Neural progenitor cell (in vitro differentiated cells): ENCODE measurements at regions not wholly inside any gene's neighbourhood (a gene's known extent, or its start where the extent isn't known, plus 50 kb on each side); places are given as distances from the start of the nearest gene placed in this dataset.

ENCODE experiments used
- DNase-seq: peaks from one replicate; pipeline ENCODE4 v3.0.0-alpha.2; 2016; ENCODE audit warnings: low spot score
- H2AFZ ChIP-seq: fragments of 200-600 bp; sonication (generic); replicated peaks from 2 replicates; pipeline ENCODE4 v1.6.1; 2016; ENCODE audit warnings: antibody characterized with exemption
- H3F3A ChIP-seq: fragments of 200-600 bp; sonication (generic); 2 replicates; pipeline ENCODE4 v1.6.1; 2016; ENCODE audit warnings: antibody characterized with exemption, low read depth
- H3K27ac ChIP-seq: fragments of 200-600 bp; sonication (generic); 2 replicates; pipeline ENCODE4 v1.5.1; 2016; ENCODE audit warnings: mild to moderate bottlenecking
- H3K27me3 ChIP-seq: fragments of 200-600 bp; sonication (generic); 2 replicates; pipeline ENCODE4 v1.6.1; 2016; ENCODE audit warnings: mild to moderate bottlenecking, moderate library complexity
- H3K36me3 ChIP-seq: fragments of 200-600 bp; sonication (generic); 2 replicates; pipeline ENCODE4 v1.5.1; 2016
- H3K4me1 ChIP-seq: fragments of 200-600 bp; sonication (generic); 2 replicates; pipeline ENCODE4 v1.6.1; 2016; ENCODE audit warnings: mixed run types
- H3K4me2 ChIP-seq: fragments of 200-600 bp; sonication (generic); 2 replicates; pipeline ENCODE4 v1.6.1; 2016
- H3K4me3 ChIP-seq: fragments of 200-600 bp; sonication (generic); 2 replicates; pipeline ENCODE4 v1.5.1; 2016
- H3K79me2 ChIP-seq: fragments of 200-600 bp; sonication (generic); 2 replicates; pipeline ENCODE4 v1.6.1; 2016; ENCODE audit warnings: low read depth
- H3K9ac ChIP-seq: fragments of 200-600 bp; sonication (generic); 2 replicates; pipeline ENCODE4 v1.6.1; 2016
- H3K9me3 ChIP-seq: fragments of 200-600 bp; sonication (generic); 2 replicates; pipeline ENCODE4 v1.5.1; 2016; ENCODE audit warnings: low read depth
- H4K20me1 ChIP-seq: fragments of 200-600 bp; sonication (generic); 2 replicates; pipeline ENCODE4 v1.6.1; 2016; ENCODE audit warnings: low read depth
- H3K27ac Mint-ChIP-seq: 3 replicates; pipeline ENCODE4 v1.8.0; 2021; ENCODE audit warnings: mixed read lengths
- H3K27me3 Mint-ChIP-seq: 2 replicates; pipeline ENCODE4 v1.8.0; 2022; ENCODE audit warnings: low read depth, mild to moderate bottlenecking, inconsistent platforms, moderate library complexity, mixed read lengths; ENCODE audit not compliant: insufficient read depth
- H3K36me3 Mint-ChIP-seq: 3 replicates; pipeline ENCODE4 v1.8.0; 2021; ENCODE audit warnings: mixed read lengths
- H3K4me1 Mint-ChIP-seq: 3 replicates; pipeline ENCODE4 v1.8.0; 2021; ENCODE audit warnings: mixed read lengths
- H3K4me3 Mint-ChIP-seq: 3 replicates; pipeline ENCODE4 v1.8.0; 2021; ENCODE audit warnings: mild to moderate bottlenecking, moderate library complexity, mixed read lengths
- H3K9me3 Mint-ChIP-seq: 3 replicates; pipeline ENCODE4 v1.8.0; 2020; ENCODE audit warnings: mixed read lengths
- EZH2 ChIP-seq: fragments of 200-600 bp; sonication (generic); IDR thresholded peaks from 2 replicates; pipeline ENCODE4 v1.6.1; 2017; ENCODE audit warnings: antibody characterized with exemption, mild to moderate bottlenecking, moderate library complexity
- EZH2phosphoT487 ChIP-seq: fragments of 200-600 bp; sonication (generic); IDR thresholded peaks from 2 replicates; pipeline ENCODE4 v1.6.1; 2017; ENCODE audit warnings: antibody characterized with exemption
- TF ChIP-seq, protein P1 (sequence below): fragments of 200-600 bp; sonication (generic); IDR thresholded peaks from 2 replicates; pipeline ENCODE4 v1.5.1; 2017; ENCODE audit warnings: antibody characterized with exemption, mild to moderate bottlenecking

DNA sequence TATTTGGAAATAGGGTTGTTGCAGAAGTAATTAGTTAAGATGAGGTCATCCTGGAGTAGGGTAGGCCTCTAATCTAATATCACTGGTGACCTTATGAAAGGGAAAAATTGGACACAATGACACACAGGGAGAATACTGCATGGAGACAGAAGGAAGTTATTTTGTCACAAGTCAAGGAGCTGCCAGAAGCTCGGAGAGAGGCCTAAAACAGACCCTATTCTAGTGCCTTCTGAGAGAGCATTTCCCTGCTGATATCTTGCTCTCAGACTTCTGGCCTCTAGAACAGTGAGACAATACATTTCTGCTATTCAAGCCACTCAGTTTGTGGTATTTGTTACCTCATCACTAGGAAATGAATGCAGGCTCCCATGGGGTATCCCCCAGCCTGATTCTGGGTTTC, 332.9 kb downstream of the CSNK1G3 start:
- Histone ChIP-seq H3K27me3 (no peaks in the 10 kb centered on the region), H4K20me1 (no peaks in the 10 kb centered on the region), H3K4me2 (no peak overlapping the region), H3K9me3 (no peaks in the 10 kb centered on the region), H3F3A (no peaks in the 10 kb centered on the region), H3K79me2 (no peaks in the 10 kb centered on the region), H3K27ac (no peak overlapping the region), H2AFZ (peak overlapping the region; percentile 29), H3K36me3 (no peaks in the 10 kb centered on the region), H3K4me3 (no peak overlapping the region), H3K4me1 (no peaks in the 10 kb centered on the region), H3K9ac (no peak overlapping the region)
- Mint-ChIP-seq H3K4me1 (peaks cover 12% of the 10 kb centered on the region), H3K27ac (peak overlapping the region; percentile 58), H3K4me3 (no peak overlapping the region), H3K27me3 (peaks cover 6% of the 10 kb centered on the region), H3K36me3 (peaks cover 2% of the 10 kb centered on the region), H3K9me3 (peaks cover 29% of the 10 kb centered on the region)
- DNase-seq, result no peak
- no peak for TF ChIP-seq EZH2
- TF ChIP-seq, protein P1, sequence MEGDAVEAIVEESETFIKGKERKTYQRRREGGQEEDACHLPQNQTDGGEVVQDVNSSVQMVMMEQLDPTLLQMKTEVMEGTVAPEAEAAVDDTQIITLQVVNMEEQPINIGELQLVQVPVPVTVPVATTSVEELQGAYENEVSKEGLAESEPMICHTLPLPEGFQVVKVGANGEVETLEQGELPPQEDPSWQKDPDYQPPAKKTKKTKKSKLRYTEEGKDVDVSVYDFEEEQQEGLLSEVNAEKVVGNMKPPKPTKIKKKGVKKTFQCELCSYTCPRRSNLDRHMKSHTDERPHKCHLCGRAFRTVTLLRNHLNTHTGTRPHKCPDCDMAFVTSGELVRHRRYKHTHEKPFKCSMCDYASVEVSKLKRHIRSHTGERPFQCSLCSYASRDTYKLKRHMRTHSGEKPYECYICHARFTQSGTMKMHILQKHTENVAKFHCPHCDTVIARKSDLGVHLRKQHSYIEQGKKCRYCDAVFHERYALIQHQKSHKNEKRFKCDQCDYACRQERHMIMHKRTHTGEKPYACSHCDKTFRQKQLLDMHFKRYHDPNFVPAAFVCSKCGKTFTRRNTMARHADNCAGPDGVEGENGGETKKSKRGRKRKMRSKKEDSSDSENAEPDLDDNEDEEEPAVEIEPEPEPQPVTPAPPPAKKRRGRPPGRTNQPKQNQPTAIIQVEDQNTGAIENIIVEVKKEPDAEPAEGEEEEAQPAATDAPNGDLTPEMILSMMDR, result no peak
- no peak for TF ChIP-seq EZH2phosphoT487

DNA sequence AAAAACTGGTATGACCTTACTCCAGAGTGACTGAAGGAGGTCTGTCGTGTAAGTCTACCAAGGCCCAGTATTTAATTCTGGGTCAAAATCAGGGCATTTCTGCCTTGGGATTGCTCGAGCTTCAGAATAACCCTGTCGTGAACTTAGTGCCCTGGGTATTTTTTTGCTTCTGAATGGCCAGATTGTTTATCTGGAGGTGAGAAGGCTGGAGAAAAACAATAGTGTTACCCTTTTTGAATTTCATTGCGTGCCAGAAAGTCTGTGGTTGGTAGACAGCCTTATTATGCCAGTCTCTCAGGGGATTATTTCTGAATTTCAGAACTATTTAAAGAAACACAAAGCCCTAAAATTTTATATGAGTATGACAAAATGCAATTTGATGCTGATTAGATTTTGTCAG, 323.4 kb downstream of the CSNK1G3 start:
- no peak overlapping the region for H2AFZ ChIP-seq
- H3K4me2 ChIP-seq, result no peak overlapping the region
- H3K79me2 ChIP-seq, result no peaks in the 10 kb centered on the region
- no peaks in the 10 kb centered on the region for H3K36me3 ChIP-seq
- H3K9ac ChIP-seq, result no peak overlapping the region
- Mint-ChIP-seq H3K27me3 (peaks cover 5% of the 10 kb centered on the region), H3K27ac (no peak overlapping the region), H3K36me3 (no peaks in the 10 kb centered on the region), H3K4me3 (no peak overlapping the region), H3K9me3 (peaks cover 17% of the 10 kb centered on the region), H3K4me1 (peaks cover 6% of the 10 kb centered on the region)
- no peaks in the 10 kb centered on the region for H3K9me3 ChIP-seq
- H3K27me3 ChIP-seq, result no peaks in the 10 kb centered on the region
- H4K20me1 ChIP-seq, result no peaks in the 10 kb centered on the region
- TF ChIP-seq EZH2phosphoT487 (no peak), EZH2 (no peak)
- TF ChIP-seq, protein P1, result no peak
- H3F3A ChIP-seq, result no peaks in the 10 kb centered on the region
- no peaks in the 10 kb centered on the region for H3K4me1 ChIP-seq
- no peak for DNase-seq
- no peak overlapping the region for H3K4me3 ChIP-seq
- no peak overlapping the region for H3K27ac ChIP-seq

DNA sequence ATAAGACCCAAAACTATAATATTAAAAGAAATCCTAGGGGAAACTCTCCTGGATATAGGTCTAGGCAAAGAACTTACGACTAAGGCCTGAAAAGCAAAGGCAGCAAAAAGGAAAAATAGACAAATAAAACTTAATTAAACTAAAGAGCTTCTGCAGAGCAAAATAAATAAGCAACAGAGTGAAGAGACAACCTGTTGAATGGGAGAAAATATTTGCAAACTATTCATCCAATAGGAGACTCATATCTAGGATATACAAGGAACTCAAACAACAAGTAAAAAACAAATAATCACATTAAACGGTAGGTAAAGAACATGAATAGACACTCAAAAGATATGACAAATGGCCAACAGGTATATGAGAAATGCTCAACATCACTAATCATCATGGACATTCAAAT, 318.6 kb downstream of the CSNK1G3 start:
- Histone ChIP-seq H3K9me3 (no peaks in the 10 kb centered on the region), H3K27ac (no peak overlapping the region), H3F3A (no peaks in the 10 kb centered on the region), H3K4me2 (no peak overlapping the region), H3K4me1 (no peaks in the 10 kb centered on the region), H2AFZ (no peak overlapping the region), H4K20me1 (no peaks in the 10 kb centered on the region), H3K36me3 (no peaks in the 10 kb centered on the region), H3K27me3 (no peaks in the 10 kb centered on the region), H3K4me3 (no peak overlapping the region), H3K9ac (no peak overlapping the region), H3K79me2 (no peaks in the 10 kb centered on the region)
- Mint-ChIP-seq H3K36me3 (no peaks in the 10 kb centered on the region), H3K9me3 (peaks cover 9% of the 10 kb centered on the region), H3K27ac (no peak overlapping the region), H3K4me1 (peaks cover 6% of the 10 kb centered on the region), H3K4me3 (no peak overlapping the region), H3K27me3 (peaks cover 2% of the 10 kb centered on the region)
- no peak for DNase-seq
- no peak for TF ChIP-seq EZH2

DNA sequence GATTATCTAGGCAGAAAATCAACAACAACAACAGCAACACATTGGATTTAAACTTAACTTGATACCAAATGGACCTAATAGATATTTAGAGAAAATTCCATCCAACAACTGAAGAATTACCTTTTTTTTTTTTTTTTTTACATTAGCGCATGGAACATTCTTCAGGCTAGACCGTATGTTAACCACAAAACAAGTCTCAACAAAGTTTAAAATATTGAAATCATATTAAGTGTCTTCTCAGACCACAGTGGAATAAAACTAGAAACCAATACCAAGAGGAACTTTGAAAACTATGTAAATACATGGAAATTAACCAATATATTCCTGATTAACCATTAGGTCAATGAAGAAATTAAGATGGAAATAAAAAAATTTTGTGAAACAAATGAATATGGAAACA, 315.8 kb downstream of the CSNK1G3 start:
- no peaks in the 10 kb centered on the region for H3K4me1 Mint-ChIP-seq
- no peak overlapping the region for H3K4me3 Mint-ChIP-seq
- TF ChIP-seq, protein P1, result no peak
- no peak overlapping the region for H2AFZ ChIP-seq
- H3K27me3 Mint-ChIP-seq, result peaks cover 2% of the 10 kb centered on the region
- no peak overlapping the region for H3K4me3 ChIP-seq
- peaks cover 9% of the 10 kb centered on the region for H3K9me3 Mint-ChIP-seq
- no peaks in the 10 kb centered on the region for H3K36me3 ChIP-seq
- no peaks in the 10 kb centered on the region for H3K79me2 ChIP-seq
- H3K4me2 ChIP-seq, result no peak overlapping the region
- H3K9ac ChIP-seq, result no peak overlapping the region
- no peaks in the 10 kb centered on the region for H3F3A ChIP-seq
- peaks cover 3% of the 10 kb centered on the region for H3K36me3 Mint-ChIP-seq
- H3K27me3 ChIP-seq, result no peaks in the 10 kb centered on the region
- H3K27ac ChIP-seq, result no peak overlapping the region
- H3K27ac Mint-ChIP-seq, result no peak overlapping the region
- no peaks in the 10 kb centered on the region for H4K20me1 ChIP-seq
- no peak for DNase-seq
- H3K4me1 ChIP-seq, result no peaks in the 10 kb centered on the region
- H3K9me3 ChIP-seq, result no peaks in the 10 kb centered on the region
